H4 (cell line): ENCODE measurements at regions not wholly inside any gene's neighbourhood (a gene's known extent, or its start where the extent isn't known, plus 50 kb on each side); places are given as distances from the start of the nearest gene placed in this dataset.

Experiments
- DNase-seq: peaks from one replicate; pipeline ENCODE4 v3.0.0-alpha.2; 2015; ENCODE audit warnings: low spot score

DNA sequence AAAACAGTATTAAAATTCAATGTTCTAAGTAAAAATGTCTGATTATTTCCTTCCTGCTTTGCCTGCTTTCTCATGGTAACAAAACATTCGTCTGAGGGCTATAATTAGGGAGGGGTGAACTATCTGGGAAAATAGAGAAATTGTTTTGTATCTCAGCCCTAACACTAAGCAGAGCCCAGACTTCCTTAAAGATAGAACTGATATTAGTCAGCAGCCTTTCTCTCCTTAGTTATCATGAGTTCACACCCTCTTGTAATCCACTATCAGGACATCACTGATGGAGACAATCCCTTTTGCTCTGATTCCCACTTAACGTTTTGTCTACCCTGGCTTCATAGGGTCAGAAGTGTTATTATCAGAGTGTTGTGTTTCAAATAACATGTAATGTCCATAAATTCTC, 701.1 kb upstream of the ZEB2 start:
- no peak for DNase-seq

GRCh38 chr2:145220496-145220895, 700.6 kb upstream of the ZEB2 start:
- no peak for DNase-seq

DNA sequence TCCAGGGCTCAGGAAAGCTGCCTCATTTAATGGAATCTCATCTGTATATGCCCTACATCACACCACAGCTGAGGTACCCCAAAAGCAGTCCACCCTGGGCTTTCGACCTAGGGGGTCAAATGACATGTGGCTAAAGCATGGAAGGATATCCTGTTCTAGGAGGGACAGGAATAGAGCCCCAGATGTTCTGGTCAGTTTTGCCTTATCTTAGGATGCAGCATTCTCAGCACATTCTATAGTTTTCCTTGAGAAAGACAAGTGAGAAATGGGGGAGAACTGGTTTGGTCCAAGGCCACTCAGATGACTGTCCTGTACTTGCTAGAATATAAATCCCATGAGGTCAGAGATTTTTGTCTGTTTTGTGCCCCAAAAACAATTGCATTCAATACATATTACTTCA, 688.0 kb upstream of the ZEB2 start:
- no peak for DNase-seq

DNA sequence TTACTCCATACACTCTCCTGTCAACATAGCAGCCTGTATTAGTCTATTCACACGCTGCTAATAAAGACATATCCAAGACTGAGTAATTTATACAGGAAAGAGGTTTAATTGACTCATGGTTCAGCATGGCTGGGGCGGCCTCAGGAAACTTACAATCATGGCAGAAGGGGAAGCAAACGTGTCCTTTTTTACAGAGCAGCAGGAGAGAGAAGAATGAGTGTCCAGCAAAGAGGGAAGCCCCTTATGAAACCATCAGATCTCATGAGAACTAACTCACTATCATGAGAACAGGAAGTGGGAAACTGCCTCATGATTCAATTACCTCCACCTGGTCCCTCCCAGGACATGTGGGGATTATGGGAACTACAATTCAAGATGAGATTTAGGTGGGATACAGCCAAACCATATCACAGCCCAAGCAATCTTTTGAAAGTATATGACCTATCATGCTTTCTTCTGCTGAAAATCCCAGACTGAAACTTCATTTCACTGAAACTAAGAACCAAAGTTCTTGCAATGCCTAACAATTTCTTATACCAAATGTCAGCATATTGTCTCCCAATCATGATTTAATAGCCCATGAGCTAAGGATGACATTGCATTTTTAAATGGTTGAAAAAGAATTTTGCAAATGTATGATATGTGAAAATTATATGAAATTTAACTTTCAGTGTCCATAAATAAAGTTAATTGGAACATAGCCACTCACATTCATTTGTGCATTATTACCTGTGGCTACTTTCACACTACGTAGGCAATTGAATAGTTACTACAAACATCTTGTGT, 686.8 kb upstream of the ZEB2 start:
- no peak for DNase-seq

GRCh38 chr2:145203891-145204290, 684.0 kb upstream of the ZEB2 start:
- no peak for DNase-seq

DNA sequence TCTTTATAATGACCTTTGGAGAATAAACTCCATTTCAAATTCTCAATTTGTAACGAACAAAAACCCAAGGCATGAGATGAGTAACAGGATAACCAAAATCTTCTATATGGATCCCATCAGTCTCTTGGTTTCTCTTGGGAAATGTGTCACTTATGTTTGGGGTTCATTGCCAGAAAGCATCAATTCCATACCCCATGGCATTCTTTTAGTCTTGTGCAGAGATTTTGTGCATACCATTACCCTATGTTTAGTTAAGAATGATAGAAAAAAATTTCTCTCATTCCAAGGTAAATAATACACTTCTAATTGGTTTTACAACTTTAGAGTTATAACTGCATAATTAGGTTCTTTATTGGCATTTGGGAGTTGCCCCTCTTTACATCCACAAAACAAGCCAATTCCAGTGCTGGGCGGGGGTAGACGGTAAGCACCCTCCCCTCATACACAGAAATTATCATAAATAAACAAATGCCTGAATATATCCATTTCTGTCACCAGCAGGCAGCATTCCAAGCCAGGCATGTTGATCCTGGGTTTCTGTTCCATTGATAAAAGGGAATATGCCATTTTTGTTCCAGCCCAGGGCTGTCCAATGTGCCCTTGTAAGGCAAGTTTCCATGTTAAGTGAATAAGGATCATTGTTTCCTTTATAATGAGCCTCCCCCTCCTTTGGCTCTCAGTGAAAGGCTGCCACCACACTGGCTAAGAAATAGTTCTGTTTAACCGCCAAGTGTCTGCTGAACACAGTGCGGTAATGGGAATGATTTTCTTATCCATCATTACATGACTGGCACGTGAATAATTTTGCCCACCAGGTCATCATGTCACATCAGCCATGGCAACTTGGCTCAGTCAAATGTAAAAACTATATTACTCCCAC, 680.1 kb upstream of the ZEB2 start:
- no peak for DNase-seq

DNA sequence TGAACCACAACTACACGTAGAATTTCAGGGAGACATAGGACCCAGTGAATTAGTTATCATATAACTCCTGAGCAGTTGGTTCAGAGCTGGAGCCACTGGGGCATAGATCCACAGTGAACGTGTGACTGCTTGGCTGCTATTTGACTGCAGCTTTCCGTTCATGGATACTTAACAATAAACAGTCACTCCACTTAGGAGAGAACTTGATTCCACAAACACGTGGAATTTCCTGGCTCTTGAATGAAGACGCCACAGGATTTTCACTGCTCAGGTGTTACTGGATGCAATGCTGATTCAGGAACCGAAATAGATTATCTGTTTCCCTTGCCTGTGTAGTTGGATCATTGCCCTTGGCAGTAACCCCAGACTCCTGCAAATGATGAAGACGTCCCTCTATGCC, 679.1 kb upstream of the ZEB2 start:
- DNase-seq, result no peak

- no peak for DNase-seq
Measured at GRCh38 chr2:145198555-145198954, 678.6 kb upstream of the ZEB2 start.

GRCh38 chr2:145197944-145198343, 678.0 kb upstream of the ZEB2 start:
- DNase-seq, result no peak

- DNase-seq, result no peak
Measured at GRCh38 chr2:145194673-145195072, 674.8 kb upstream of the ZEB2 start.

DNA sequence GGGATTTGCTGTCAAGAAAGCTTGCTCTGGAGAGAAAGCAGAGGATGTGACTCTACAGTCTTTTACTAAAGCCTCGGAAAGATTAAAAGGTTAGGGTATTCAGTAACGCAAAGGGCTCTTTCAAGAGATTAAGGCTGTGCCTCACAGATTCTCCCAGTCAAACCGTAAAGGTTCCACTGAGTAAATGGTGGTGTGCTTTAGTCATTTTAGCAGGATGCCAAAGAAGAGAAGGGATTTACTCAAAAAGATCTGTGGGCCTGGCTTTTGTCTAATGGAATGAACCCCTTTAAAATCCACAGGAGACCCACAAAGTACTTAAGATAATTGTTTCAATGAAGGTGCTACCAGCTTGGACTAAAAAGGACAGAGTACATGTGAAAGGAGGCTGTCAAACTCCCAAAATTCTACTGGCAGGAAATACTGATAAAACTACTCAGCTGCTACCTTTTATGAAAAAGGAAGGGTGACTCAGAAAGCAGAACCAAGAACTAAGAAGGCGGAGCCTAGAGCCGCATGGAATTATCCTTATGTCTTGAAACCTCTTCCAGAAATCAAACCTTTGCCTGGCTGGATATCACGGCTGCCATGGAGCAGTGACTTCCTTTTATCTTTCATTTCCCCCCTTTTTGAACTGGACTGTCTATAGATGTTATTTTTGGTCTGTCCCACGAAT, 670.2 kb upstream of the ZEB2 start:
- no peak for DNase-seq

GRCh38 chr2:145186303-145186702, 666.4 kb upstream of the ZEB2 start:
- DNase-seq, result no peak

DNA sequence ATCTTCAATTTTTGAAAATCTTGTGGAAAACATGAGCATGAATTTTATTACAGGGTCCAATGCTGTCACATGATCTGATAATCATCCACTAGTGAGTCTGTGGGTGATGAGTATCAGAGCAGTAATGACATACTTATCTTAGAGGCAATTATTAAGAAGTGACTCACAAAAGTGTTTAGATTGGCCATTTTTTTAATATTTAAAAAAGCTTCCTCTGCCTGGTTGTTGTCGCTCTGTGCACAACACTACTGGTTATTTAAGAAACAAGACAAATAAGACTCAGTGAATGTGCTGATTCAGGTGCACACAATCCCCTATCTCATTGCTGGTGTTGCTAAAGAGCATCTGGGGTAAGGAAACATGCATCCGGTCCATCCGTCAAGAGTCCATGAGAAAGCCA, 665.8 kb upstream of the ZEB2 start:
- DNase-seq, result no peak

DNA sequence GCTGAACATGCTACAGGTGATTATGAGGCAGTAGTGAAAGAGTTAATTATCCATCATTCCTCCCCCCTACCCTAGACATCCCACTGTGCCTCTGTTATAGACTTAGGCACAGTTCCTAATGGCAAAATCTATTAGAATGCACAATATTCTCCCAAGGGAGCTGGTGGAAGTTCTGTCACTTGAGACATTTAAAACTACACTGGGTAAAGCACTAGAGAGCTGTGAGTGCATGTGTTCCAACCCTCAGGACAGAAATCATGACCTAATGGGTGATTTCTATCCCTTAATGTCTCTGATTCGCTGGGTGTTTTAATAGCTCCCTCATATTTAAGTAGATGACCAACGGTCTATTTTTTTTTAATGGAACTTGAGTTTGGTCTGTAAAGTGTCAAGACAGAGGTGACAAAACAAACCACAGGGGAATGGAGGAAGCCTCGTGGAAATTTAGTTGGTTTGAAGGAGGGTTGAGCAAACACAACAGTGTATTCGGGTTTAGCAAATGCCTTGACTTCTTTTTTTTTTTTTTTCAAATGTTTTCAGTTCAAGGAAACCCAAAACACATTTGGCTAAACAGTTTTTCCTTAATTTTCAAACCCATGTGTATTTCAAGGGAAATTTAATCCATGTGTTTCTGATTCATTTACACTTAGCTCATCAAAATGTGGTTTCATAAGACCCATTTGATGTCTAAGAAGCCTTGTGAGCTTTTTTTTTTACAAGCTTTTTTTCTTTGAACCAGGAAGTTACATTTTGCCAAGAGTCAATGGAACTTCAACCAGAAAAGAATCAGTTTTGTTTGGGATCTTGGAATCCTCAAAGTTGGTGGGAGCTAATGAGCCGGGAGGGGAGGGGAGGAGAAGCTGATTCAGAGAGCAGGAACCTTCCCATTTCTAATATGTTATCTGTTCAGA, 665.1 kb upstream of the ZEB2 start:
- peak; percentile 43 for DNase-seq

- no peak for DNase-seq
Measured at GRCh38 chr2:145169285-145169684, 649.4 kb upstream of the ZEB2 start.

DNA sequence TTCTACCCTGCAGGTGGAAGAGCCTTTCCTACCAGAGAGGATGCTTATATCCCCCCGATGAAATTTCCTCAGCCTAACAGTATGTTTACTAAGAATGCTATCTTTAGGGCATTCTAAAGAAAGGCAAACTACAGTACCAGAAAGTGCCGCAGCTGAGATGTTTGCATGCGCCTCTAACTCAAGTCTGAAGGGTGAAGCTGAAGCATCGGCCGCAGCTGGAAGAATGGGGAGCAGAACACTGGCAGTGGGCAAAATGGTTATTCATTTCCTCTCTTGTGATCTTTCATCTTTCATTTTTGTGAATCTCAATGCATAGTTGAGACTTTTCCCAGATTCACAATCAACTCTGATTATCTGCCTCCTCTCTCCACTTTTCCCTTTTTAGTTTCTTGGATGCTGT, 648.2 kb upstream of the ZEB2 start:
- no peak for DNase-seq

DNA sequence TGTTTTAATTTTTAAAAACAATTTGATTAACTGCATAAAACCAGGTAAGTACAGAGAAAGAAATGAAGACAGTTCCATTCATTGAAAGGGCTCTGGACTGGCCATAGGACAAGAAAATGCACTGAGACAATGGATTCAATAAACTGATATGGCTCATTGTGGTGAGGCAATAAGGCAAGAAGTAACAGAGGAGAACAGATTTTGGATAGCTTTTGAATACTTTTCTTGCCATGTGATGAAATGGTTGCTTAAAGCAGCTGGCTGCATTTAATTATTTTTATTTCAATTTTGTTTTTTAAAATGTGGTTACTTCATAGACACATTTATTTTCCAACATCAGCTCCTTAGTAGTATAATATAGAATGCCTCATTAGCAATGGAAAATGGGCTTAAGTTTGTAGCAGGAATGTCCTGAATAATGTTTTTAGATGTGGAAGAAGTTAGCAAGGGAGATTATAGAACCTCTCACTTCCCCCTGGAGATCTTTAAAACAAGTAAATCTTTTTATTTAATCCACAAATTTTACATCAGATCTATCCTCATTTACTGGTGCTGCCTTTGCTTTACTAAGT, 646.9 kb upstream of the ZEB2 start:
- no peak for DNase-seq

- no peak for DNase-seq
Measured at GRCh38 chr2:145161656-145162055, 641.7 kb upstream of the ZEB2 start.

GRCh38 chr2:145160855-145161254, 640.9 kb upstream of the ZEB2 start:
- no peak for DNase-seq

- no peak for DNase-seq
Measured at GRCh38 chr2:145159676-145160075, 639.8 kb upstream of the ZEB2 start.
